Panc1 (cell line): ENCODE measurements at regions not wholly inside any gene's neighbourhood (a gene's known extent, or its start where the extent isn't known, plus 50 kb on each side); places are given as distances from the start of the nearest gene placed in this dataset.

Source experiments
- ATAC-seq: fragments of 200-7000 bp; cut with Tn5 transposase; 2 replicates; pipeline ENCODE4 v1.9.1; 2020; ENCODE audit warnings: mild to moderate bottlenecking, moderate library complexity
- BruUV-seq: library from RNA; stranded (reverse); fragments of 400-500 nt; replicated peaks from 2 replicates; lab custom pipeline; 2021; lab: Mats Ljungman, UMichigan
- CTCF ChIA-PET: fragments of 300-600 bp; sonication (Branson Sonifier 250); formaldehyde crosslinking; loops from one replicate; lab custom pipeline; 2022; ENCODE audit warnings: antibody characterized with exemption; lab: Charles Lee
- POLR2A ChIA-PET: fragments of 300-600 bp; sonication (Branson Sonifier 250); formaldehyde crosslinking; loops from one replicate; lab custom pipeline; 2022; ENCODE audit warnings: antibody characterized with exemption; lab: Charles Lee
- DNase-seq: peaks from one replicate; pipeline ENCODE4 v3.0.0-alpha.2; 2010; ENCODE audit warnings: low read depth, low spot score
- H3K27ac ChIP-seq: 2 replicates; pipeline ENCODE4 v1.5.1; 2011; ENCODE audit warnings: mild to moderate bottlenecking, low read length, inconsistent platforms
- H3K27me3 ChIP-seq: fragments of 200-500 bp; sonication (Bioruptor generic); 2 replicates; pipeline ENCODE4 v1.6.0; 2014; ENCODE audit warnings: low read length, inconsistent platforms; ENCODE audit not compliant: control insufficient read depth, insufficient read depth
- H3K36me3 ChIP-seq: fragments of 200-500 bp; sonication (Bioruptor generic); 2 replicates; pipeline ENCODE4 v1.5.1; 2014; ENCODE audit warnings: inconsistent platforms, mild to moderate bottlenecking, low read length, moderate library complexity; ENCODE audit not compliant: control insufficient read depth, insufficient read depth
- H3K4me1 ChIP-seq: 2 replicates; pipeline ENCODE4 v1.5.1; 2011; ENCODE audit warnings: inconsistent platforms, mild to moderate bottlenecking, low read length, moderate library complexity; ENCODE audit not compliant: control insufficient read depth, insufficient read depth
- H3K4me3 ChIP-seq, 2 experiments: 2 replicates each; pipeline ENCODE4 v1.5.1; 2011 to 2012; ENCODE audit warnings: low read depth in 2 of 2, low read length in 2 of 2, mild to moderate bottlenecking in 2 of 2, inconsistent platforms in 1 of 2, moderate library complexity in 1 of 2
- H3K9me3 ChIP-seq: fragments of 200-500 bp; sonication (Bioruptor generic); 2 replicates; pipeline ENCODE4 v1.5.1; 2014; ENCODE audit warnings: low read depth, mild to moderate bottlenecking, inconsistent platforms, low read length, moderate library complexity; ENCODE audit not compliant: control insufficient read depth, insufficient read depth
- CTCF ChIP-seq: fragments of 450-650 bp; IDR thresholded peaks from 2 replicates; pipeline ENCODE4 v1.5.1; 2017; ENCODE audit warnings: mild to moderate bottlenecking
- POLR2AphosphoS5 ChIP-seq: IDR thresholded peaks from 2 replicates; pipeline ENCODE4 v1.6.1; 2012; ENCODE audit warnings: mild to moderate bottlenecking, low read depth, low read length, moderate library complexity
- REST ChIP-seq, 2 experiments: IDR thresholded peaks; 2 replicates each; pipeline ENCODE4 v1.6.1; 2011 to 2012; ENCODE audit warnings: low read depth in 2 of 2, control low read depth in 1 of 2, low read length in 1 of 2, mild to moderate bottlenecking in 1 of 2, moderate library complexity in 1 of 2; ENCODE audit not compliant: insufficient read depth in 1 of 2
- SIN3A ChIP-seq: IDR thresholded peaks from 2 replicates; pipeline ENCODE4 v1.6.1; 2012; ENCODE audit warnings: low read depth, mild to moderate bottlenecking, low read length, moderate library complexity, borderline replicate concordance; ENCODE audit not compliant: insufficient read depth
- TCF7L2 ChIP-seq: IDR thresholded peaks from 2 replicates; pipeline ENCODE4 v1.6.1; 2011; ENCODE audit warnings: mild to moderate bottlenecking, low read depth, low read length, inconsistent platforms
- in situ Hi-C: cut with HindIII; loops from 2 replicates; pipeline ENCODE4 v1.10.0; 2016; ENCODE audit warnings: low sequenced_read_pairs, low pct_unique_long_range_greater_than_20kb
- intact Hi-C: fragments of 100-400 bp; cut with micrococcal nuclease; formaldehyde crosslinking; loops from one replicate; pipeline ENCODE4 v1.10.0; 2022; ENCODE audit not compliant: unreplicated experiment

GRCh38 chr12:83414981-83415380 lies 728.3 kb downstream of the TMTC2 start:
- DNase-seq, result no peak
- Histone ChIP-seq H3K27ac (no peak overlapping the region), H3K27me3 (no peaks in the 10 kb centered on the region), H3K4me3 (no peak overlapping the region), H3K9me3 (no peaks in the 10 kb centered on the region), H3K4me1 (no peaks in the 10 kb centered on the region), H3K36me3 (no peaks in the 10 kb centered on the region)
- in situ Hi-C loops (no loop called here), intact Hi-C loops (no loop called here)
- no peak for TF ChIP-seq REST (IDR thresholded peaks at IDR 0.05; ENCODE audit: insufficient read depth in 1 of 2, low read depth in 2 of 2, low read length in 1 of 2)
- TF ChIP-seq TCF7L2, result no peak
- no peak for TF ChIP-seq POLR2AphosphoS5
- no peak for TF ChIP-seq CTCF
- no peak for TF ChIP-seq SIN3A
- ChIA-PET POLR2A (no interaction called here), CTCF (no interaction called here)
- no TSS peak for BruUV-seq
- no peak for ATAC-seq

- no TSS peak for BruUV-seq
- DNase-seq (no peak), ATAC-seq (no peak)
- no peaks in the 10 kb centered on the region for H3K4me1 ChIP-seq
- in situ Hi-C loops (no loop called here), intact Hi-C loops (no loop called here)
- CTCF ChIA-PET, result no interaction called here
- H3K4me3 ChIP-seq, result no peak overlapping the region
- H3K36me3 ChIP-seq, result no peaks in the 10 kb centered on the region; the same call in 1 of the 2 replicates
- no peaks in the 10 kb centered on the region for H3K9me3 ChIP-seq
- POLR2A ChIA-PET, result no interaction called here
- no peak for TF ChIP-seq CTCF
- TF ChIP-seq REST (IDR thresholded peaks at IDR 0.05; ENCODE audit: insufficient read depth in 1 of 2, low read depth in 2 of 2, low read length in 1 of 2), result no peak
- no peak for TF ChIP-seq POLR2AphosphoS5
- TF ChIP-seq SIN3A, result no peak
- no peak for TF ChIP-seq TCF7L2
- H3K27me3 ChIP-seq, result no peaks in the 10 kb centered on the region
- H3K27ac ChIP-seq, result no peak overlapping the region
Measured at GRCh38 chr12:83408851-83409250, 722.1 kb downstream of the TMTC2 start.
